H1 (cell line): ENCODE measurements at regions not wholly inside any gene's neighbourhood (a gene's known extent, or its start where the extent isn't known, plus 50 kb on each side); places are given as distances from the start of the nearest gene placed in this dataset.

Experiments used
- CBX5 ChIP-seq: fragments of 300-800, 300-1000 bp; sonication (generic); IDR thresholded peaks from 2 replicates; pipeline ENCODE4 v1.7.1; 2016; ENCODE audit warnings: antibody characterized with exemption, low read length, low read depth
- CEBPB ChIP-seq: IDR thresholded peaks from 2 replicates; pipeline ENCODE4 v1.6.1; 2012; ENCODE audit warnings: low read depth, low read length
- CHD2 ChIP-seq: IDR thresholded peaks from 2 replicates; pipeline ENCODE4 v1.6.1; 2012; ENCODE audit warnings: low read length, improper control_type of control experiment
- FOSL1 ChIP-seq: IDR thresholded peaks from 2 replicates; pipeline ENCODE4 v1.6.1; 2011; ENCODE audit warnings: mild to moderate bottlenecking, low read depth, low read length, moderate library complexity; ENCODE audit not compliant: insufficient read depth
- KDM1A ChIP-seq: fragments of 200-600, 300-600 bp; sonication (generic); IDR thresholded peaks from 2 replicates; pipeline ENCODE4 v1.7.1; 2016; ENCODE audit warnings: mild to moderate bottlenecking, low read length, borderline replicate concordance
- POLR2A ChIP-seq, 2 experiments: IDR thresholded peaks; 1 replicate in 1 of 2; 2 replicates in 1 of 2; pipeline ENCODE4 v1.6.1; 2011; ENCODE audit warnings: low read depth in 2 of 2, low read length in 2 of 2, mild to moderate bottlenecking in 2 of 2; ENCODE audit errors: control extremely low read depth in 1 of 2
- TEAD4 ChIP-seq: IDR thresholded peaks from 2 replicates; pipeline ENCODE4 v1.6.1; 2012; ENCODE audit warnings: low read depth, low read length, inconsistent platforms, mixed read lengths
- TF ChIP-seq, protein P1 (sequence below), 3 experiments: IDR thresholded peaks; 1 replicate in 2 of 3; 2 replicates in 1 of 3; pipeline versions ENCODE4 v1.5.1 to v1.6.1; 2011; ENCODE audit warnings: low read length in 3 of 3, mild to moderate bottlenecking in 3 of 3, inconsistent platforms in 2 of 3, low read depth in 1 of 3, moderate library complexity in 1 of 3; ENCODE audit not compliant: insufficient read depth in 1 of 3; ENCODE audit errors: control extremely low read depth in 1 of 3

DNA sequence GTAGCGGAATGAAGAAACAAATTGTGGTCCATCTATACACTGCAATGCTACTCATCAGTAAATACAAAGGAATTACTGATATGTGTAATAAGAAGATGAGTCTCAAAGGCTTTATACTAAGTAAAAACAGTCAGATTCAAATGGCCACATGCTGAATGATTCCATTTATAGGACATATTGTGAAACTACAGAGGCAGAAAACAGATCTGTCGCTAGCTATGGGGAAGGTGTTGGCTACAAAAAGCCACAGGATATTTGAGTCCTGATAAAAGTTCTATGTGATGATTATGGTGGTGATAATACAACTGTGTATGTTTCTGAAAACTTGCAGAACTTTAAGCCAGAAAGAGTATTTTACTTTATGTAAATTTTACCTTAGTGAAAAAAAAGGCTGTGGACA lies 313.2 kb downstream of the HDGFL1 start:
- TF ChIP-seq, protein P1, sequence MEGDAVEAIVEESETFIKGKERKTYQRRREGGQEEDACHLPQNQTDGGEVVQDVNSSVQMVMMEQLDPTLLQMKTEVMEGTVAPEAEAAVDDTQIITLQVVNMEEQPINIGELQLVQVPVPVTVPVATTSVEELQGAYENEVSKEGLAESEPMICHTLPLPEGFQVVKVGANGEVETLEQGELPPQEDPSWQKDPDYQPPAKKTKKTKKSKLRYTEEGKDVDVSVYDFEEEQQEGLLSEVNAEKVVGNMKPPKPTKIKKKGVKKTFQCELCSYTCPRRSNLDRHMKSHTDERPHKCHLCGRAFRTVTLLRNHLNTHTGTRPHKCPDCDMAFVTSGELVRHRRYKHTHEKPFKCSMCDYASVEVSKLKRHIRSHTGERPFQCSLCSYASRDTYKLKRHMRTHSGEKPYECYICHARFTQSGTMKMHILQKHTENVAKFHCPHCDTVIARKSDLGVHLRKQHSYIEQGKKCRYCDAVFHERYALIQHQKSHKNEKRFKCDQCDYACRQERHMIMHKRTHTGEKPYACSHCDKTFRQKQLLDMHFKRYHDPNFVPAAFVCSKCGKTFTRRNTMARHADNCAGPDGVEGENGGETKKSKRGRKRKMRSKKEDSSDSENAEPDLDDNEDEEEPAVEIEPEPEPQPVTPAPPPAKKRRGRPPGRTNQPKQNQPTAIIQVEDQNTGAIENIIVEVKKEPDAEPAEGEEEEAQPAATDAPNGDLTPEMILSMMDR (IDR thresholded peaks at IDR 0.05; ENCODE audit: control extremely low read depth in 1 of 3, insufficient read depth in 1 of 3, low read depth in 1 of 3, low read length in 3 of 3): no peak
- TF ChIP-seq POLR2A (IDR thresholded peaks at IDR 0.05; ENCODE audit: control extremely low read depth in 1 of 2, low read depth in 2 of 2, low read length in 2 of 2) (no peak), TEAD4 (no peak), CHD2 (no peak), FOSL1 (no peak), KDM1A (no peak), CEBPB (no peak), CBX5 (no peak)
